Tongue (tissue), 1 donor: ENCODE measurements at regions not wholly inside any gene's neighbourhood (a gene's known extent, or its start where the extent isn't known, plus 50 kb on each side); places are given as distances from the start of the nearest gene placed in this dataset.
"Not testable (repeated sequence)": the region's sequence is repeated elsewhere in the genome, so short reads cannot be mapped to it uniquely, and the experiment has no call there.

Source experiments
- DNase-seq: peaks from one replicate; pipeline ENCODE4 v3.0.0-alpha.2; 2015

GRCh38 chr16:76984196-76984595, 206.8 kb upstream of the MON1B start:
- no peak for DNase-seq

- peak; percentile 18 for DNase-seq
Observed at GRCh38 chr16:76985392-76986045, 205.5 kb upstream of the MON1B start.

- no peak for DNase-seq
Observed at GRCh38 chr16:76988526-76988925, 202.5 kb upstream of the MON1B start.

GRCh38 chr16:77002644-77003043, 188.3 kb upstream of the MON1B start:
- DNase-seq: no peak

GRCh38 chr16:77009453-77009852, 181.5 kb upstream of the MON1B start:
- no peak for DNase-seq

GRCh38 chr16:77014441-77014840, 176.5 kb upstream of the MON1B start:
- no peak for DNase-seq

GRCh38 chr16:77030600-77030999, 160.4 kb upstream of the MON1B start:
- DNase-seq: no peak

GRCh38 chr16:77033516-77033915, 157.5 kb upstream of the MON1B start:
- DNase-seq: peak; percentile 12

GRCh38 chr16:77035361-77035760, 155.6 kb upstream of the MON1B start:
- DNase-seq: no peak

- DNase-seq: no peak
Observed at GRCh38 chr16:77037696-77038347, 153.2 kb upstream of the MON1B start.

GRCh38 chr16:77041468-77041867, 149.5 kb upstream of the MON1B start:
- DNase-seq: no peak

GRCh38 chr16:77043076-77043475, 147.9 kb upstream of the MON1B start:
- peak; percentile 21 for DNase-seq

- DNase-seq: no peak
Observed at GRCh38 chr16:77046206-77046605, 144.8 kb upstream of the MON1B start.

GRCh38 chr16:77048085-77048484, 142.9 kb upstream of the MON1B start:
- DNase-seq: no peak

GRCh38 chr16:77049577-77049976, 141.4 kb upstream of the MON1B start:
- no peak for DNase-seq

- not testable (repeated sequence) for DNase-seq
Observed at GRCh38 chr16:77056597-77056996, 134.4 kb upstream of the MON1B start.

- DNase-seq: no peak
Observed at GRCh38 chr16:77057161-77057774, 133.7 kb upstream of the MON1B start.

GRCh38 chr16:77059446-77059845, 131.5 kb upstream of the MON1B start:
- DNase-seq: peak; percentile 79

GRCh38 chr16:77060614-77061013, 130.4 kb upstream of the MON1B start:
- no peak for DNase-seq

- peak; percentile 18 for DNase-seq
Observed at GRCh38 chr16:77062878-77063675, 127.9 kb upstream of the MON1B start.

GRCh38 chr16:77063676-77064016, 127.3 kb upstream of the MON1B start:
- no peak for DNase-seq

GRCh38 chr16:77064037-77064436, 127.0 kb upstream of the MON1B start:
- no peak for DNase-seq

- no peak for DNase-seq
Observed at GRCh38 chr16:77066896-77067496, 124.0 kb upstream of the MON1B start.
